Erythroblast (primary cell): ENCODE measurements at regions not wholly inside any gene's neighbourhood (a gene's known extent, or its start where the extent isn't known, plus 50 kb on each side); places are given as distances from the start of the nearest gene placed in this dataset.

Source experiments
- GATA1 ChIP-seq: IDR thresholded peaks from 2 replicates; pipeline ENCODE4 v1.6.1; 2011; ENCODE audit warnings: low read depth, mild to moderate bottlenecking, control low read depth, low read length, moderate library complexity
- POLR2A ChIP-seq: IDR thresholded peaks from 2 replicates; pipeline ENCODE4 v1.6.1; 2011; ENCODE audit warnings: mild to moderate bottlenecking, low read length

GRCh38 chr4:13982010-13982409 is 354.5 kb upstream of the BOD1L1 start:
- TF ChIP-seq POLR2A, result no peak
- no peak for TF ChIP-seq GATA1
